C4-2B (cell line): ENCODE measurements at regions not wholly inside any gene's neighbourhood (a gene's known extent, or its start where the extent isn't known, plus 50 kb on each side); places are given as distances from the start of the nearest gene placed in this dataset.

Source experiments
- CTCF ChIP-seq: fragments of 450-650 bp; conservative IDR thresholded peaks from 2 replicates; pipeline ENCODE4 v1.5.1; 2017; ENCODE audit warnings: mild to moderate bottlenecking
- ZFX ChIP-seq: fragments of 450-650 bp; IDR thresholded peaks from 2 replicates; pipeline ENCODE4 v1.6.1; 2017

- TF ChIP-seq CTCF (no peak), ZFX (no peak)
Measured at GRCh38 chr6:86153521-86153920, 510.8 kb upstream of the SYNCRIP start.
